ENCODE measurements at regions not wholly inside any gene's neighbourhood (a gene's known extent, or its start where the extent isn't known, plus 50 kb on each side); places are given as distances from the start of the nearest gene placed in this dataset.

DNA sequence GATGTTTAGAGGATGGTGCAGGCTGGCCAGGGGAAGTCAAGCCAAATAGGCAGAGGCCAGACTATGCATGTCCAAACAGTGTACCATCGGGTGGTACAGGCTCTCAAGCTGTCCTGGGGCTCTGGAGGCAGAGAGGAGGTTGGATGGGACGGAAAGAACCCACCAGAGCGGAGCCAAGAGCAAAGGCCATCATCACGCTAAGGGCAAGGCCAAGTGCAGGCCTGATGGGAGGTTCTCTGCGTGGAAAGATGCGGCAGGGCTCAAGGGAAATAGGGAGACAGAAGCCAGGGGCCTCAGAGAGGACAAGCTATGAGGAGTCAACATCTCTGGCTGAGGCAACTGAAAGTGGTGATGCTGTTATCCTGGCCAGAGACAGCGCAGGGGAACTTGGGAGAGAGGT is 102.7 kb downstream of the ASB7 start:
- Histone ChIP-seq H3K9me3 (replicated peaks; ENCODE audit: control insufficient read depth, insufficient read depth, low read length) (peaks cover 9% of the 10 kb centered on the region; the same call in 2 of the 3 replicates), H3K4me2 (ENCODE audit: control insufficient read depth, insufficient read depth) (no peak overlapping the region), H3K9ac (ENCODE audit: control insufficient read depth, insufficient read depth, low read length) (no peak overlapping the region), H3K4me1 (ENCODE audit: control insufficient read depth, insufficient read depth, low read length) (peaks cover 10% of the 10 kb centered on the region), H4K20me1 (ENCODE audit: control insufficient read depth, insufficient read depth) (no peaks in the 10 kb centered on the region), H3K27me3 (replicated peaks in 1 of 2; ENCODE audit: control insufficient read depth in 2 of 2, insufficient read depth in 2 of 2, low read length in 1 of 2) (no peaks in the 10 kb centered on the region), H3K36me3 (ENCODE audit: control insufficient read depth in 2 of 2, insufficient read depth in 2 of 2, low read length in 1 of 2) (no peaks in the 10 kb centered on the region), H3K79me2 (ENCODE audit: control insufficient read depth, insufficient read depth, low read length) (no peaks in the 10 kb centered on the region), H3K27ac (ENCODE audit: control insufficient read depth, insufficient read depth) (no peak overlapping the region), H2AFZ (ENCODE audit: control insufficient read depth, low read depth, low read length) (no peak overlapping the region), H3K4me3 (no peak overlapping the region)
- TF ChIP-seq ETV6 (conservative IDR thresholded peaks at IDR 0.05 in 1 of 2, IDR thresholded peaks at IDR 0.05 in 1 of 2; ENCODE audit: borderline replicate concordance in 1 of 2, low read depth in 1 of 2) (no peak), ZNF274 (IDR thresholded peaks at IDR 0.05; ENCODE audit: insufficient read depth, insufficient read length) (no peak), SUPT20H (IDR thresholded peaks at IDR 0.05; ENCODE audit: borderline replicate concordance, control insufficient read depth, low read depth, low read length) (no peak), SMC3 (IDR thresholded peaks at IDR 0.05; ENCODE audit: borderline replicate concordance, low read length) (no peak), CBFB (IDR thresholded peaks at IDR 0.05; ENCODE audit: low read depth) (no peak), ZNF622 (IDR thresholded peaks at IDR 0.05) (no peak), STAT3 (IDR thresholded peaks at IDR 0.05; ENCODE audit: low read depth, low read length) (no peak)
- ChIA-PET CTCF (interaction anchor here (1.1 kb wide), 1 partner anchor 304 kb away, joined by 3 read pairs; no protein-coding TSS in a partner anchor), POLR2A (no interaction called here), RAD21 (ENCODE audit: unreplicated experiment) (no interaction called here), SMC1A (ENCODE audit: uncharacterized antibody, unreplicated experiment) (no interaction called here)
- in situ Hi-C loops (cut with MboI): no loop called here
- no TSS peak for BruUV-seq (replicated peaks)
- intact Hi-C loops (cut with micrococcal nuclease; ENCODE audit: unreplicated experiment): loop anchor here (10.0 kb wide), 1 partner anchor 130 kb away; no protein-coding TSS in a partner anchor
- FAIRE-seq (no peak), ATAC-seq (no peak), DNase-seq (ENCODE audit: low read depth, low spot score) (no peak)
- WGBS (ENCODE audit: insufficient coverage, insufficient replicate concordance, low lambda C conversion rate, missing lambda C conversion rate): 41% methylated on average over 7 of the region's 7 CpGs

GRCh38 chr15:100705841-100706240 is 103.5 kb downstream of the ASB7 start:
- Histone ChIP-seq H2AFZ (ENCODE audit: control insufficient read depth, low read depth, low read length) (no peak overlapping the region), H4K20me1 (ENCODE audit: control insufficient read depth, insufficient read depth) (no peaks in the 10 kb centered on the region), H3K9ac (ENCODE audit: control insufficient read depth, insufficient read depth, low read length) (no peak overlapping the region), H3K27ac (ENCODE audit: control insufficient read depth, insufficient read depth) (no peak overlapping the region), H3K27me3 (replicated peaks in 1 of 2; ENCODE audit: control insufficient read depth in 2 of 2, insufficient read depth in 2 of 2, low read length in 1 of 2) (no peaks in the 10 kb centered on the region), H3K4me2 (ENCODE audit: control insufficient read depth, insufficient read depth) (no peak overlapping the region), H3K4me1 (ENCODE audit: control insufficient read depth, insufficient read depth, low read length) (peaks cover 10% of the 10 kb centered on the region), H3K4me3 (no peak overlapping the region), H3K9me3 (replicated peaks; ENCODE audit: control insufficient read depth, insufficient read depth, low read length) (peaks cover 9% of the 10 kb centered on the region; the same call in 2 of the 3 replicates), H3K36me3 (ENCODE audit: control insufficient read depth in 2 of 2, insufficient read depth in 2 of 2, low read length in 1 of 2) (no peaks in the 10 kb centered on the region), H3K79me2 (ENCODE audit: control insufficient read depth, insufficient read depth, low read length) (no peaks in the 10 kb centered on the region)
- POLR2A ChIA-PET: no interaction called here
- RAD21 ChIA-PET (ENCODE audit: unreplicated experiment): no interaction called here
- DNase-seq (ENCODE audit: low read depth, low spot score) (no peak), ATAC-seq (no peak), FAIRE-seq (no peak)
- TF ChIP-seq SP1 (IDR thresholded peaks at IDR 0.05; ENCODE audit: low read depth, low read length): no peak
- TF ChIP-seq, protein P1, sequence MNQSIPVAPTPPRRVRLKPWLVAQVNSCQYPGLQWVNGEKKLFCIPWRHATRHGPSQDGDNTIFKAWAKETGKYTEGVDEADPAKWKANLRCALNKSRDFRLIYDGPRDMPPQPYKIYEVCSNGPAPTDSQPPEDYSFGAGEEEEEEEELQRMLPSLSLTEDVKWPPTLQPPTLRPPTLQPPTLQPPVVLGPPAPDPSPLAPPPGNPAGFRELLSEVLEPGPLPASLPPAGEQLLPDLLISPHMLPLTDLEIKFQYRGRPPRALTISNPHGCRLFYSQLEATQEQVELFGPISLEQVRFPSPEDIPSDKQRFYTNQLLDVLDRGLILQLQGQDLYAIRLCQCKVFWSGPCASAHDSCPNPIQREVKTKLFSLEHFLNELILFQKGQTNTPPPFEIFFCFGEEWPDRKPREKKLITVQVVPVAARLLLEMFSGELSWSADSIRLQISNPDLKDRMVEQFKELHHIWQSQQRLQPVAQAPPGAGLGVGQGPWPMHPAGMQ (IDR thresholded peaks at IDR 0.05; ENCODE audit: borderline replicate concordance): no peak
- TF ChIP-seq RAD51 (IDR thresholded peaks at IDR 0.05): no peak
- TF ChIP-seq KAT2A (conservative IDR thresholded peaks at IDR 0.05; ENCODE audit: control insufficient read depth, low read depth, low read length): no peak
- no peak for TF ChIP-seq STAT1 (conservative IDR thresholded peaks at IDR 0.05)
- CTCF ChIA-PET: interaction anchor here (1.1 kb wide), 1 partner anchor 303 kb away, joined by 3 read pairs; no protein-coding TSS in a partner anchor
- SMC1A ChIA-PET (ENCODE audit: uncharacterized antibody, unreplicated experiment): no interaction called here
- 49% methylated on average over 11 of the region's 11 CpGs for WGBS (ENCODE audit: insufficient coverage, insufficient replicate concordance, low lambda C conversion rate, missing lambda C conversion rate)
- no TSS peak for BruUV-seq (replicated peaks)
- intact Hi-C loops (cut with micrococcal nuclease; ENCODE audit: unreplicated experiment): loop anchor here (10.0 kb wide), 1 partner anchor 129 kb away; no protein-coding TSS in a partner anchor
- in situ Hi-C loops (cut with MboI): no loop called here

Measured in GM12878 (cell line).